Smooth muscle cell (in vitro differentiated cells): ENCODE measurements at regions not wholly inside any gene's neighbourhood (a gene's known extent, or its start where the extent isn't known, plus 50 kb on each side); places are given as distances from the start of the nearest gene placed in this dataset.

Source experiments
- DNase-seq: peaks from one replicate; lab custom pipeline; 2025; ENCODE audit not compliant: unreplicated experiment; lab: John Stamatoyannopoulos, UW
- H2AFZ ChIP-seq: fragments of 200-600 bp; sonication (generic); 2 replicates; pipeline ENCODE4 v1.6.0; 2016; ENCODE audit warnings: antibody characterized with exemption, low read depth, mild to moderate bottlenecking
- H3F3A ChIP-seq: fragments of 200-600 bp; sonication (generic); 2 replicates; pipeline ENCODE4 v1.6.0; 2017; ENCODE audit warnings: antibody characterized with exemption, low read depth
- H3K27ac ChIP-seq: fragments of 200-600 bp; sonication (generic); 2 replicates; pipeline ENCODE4 v1.5.1; 2016; ENCODE audit warnings: low read depth, mild to moderate bottlenecking
- H3K27me3 ChIP-seq: fragments of 200-600 bp; sonication (generic); 2 replicates; pipeline ENCODE4 v1.6.1; 2016; ENCODE audit warnings: low read depth, mild to moderate bottlenecking
- H3K36me3 ChIP-seq: fragments of 200-600 bp; sonication (generic); 2 replicates; pipeline ENCODE4 v1.5.1; 2016; ENCODE audit warnings: low read depth
- H3K4me1 ChIP-seq: fragments of 200-600 bp; sonication (generic); 2 replicates; pipeline ENCODE4 v1.5.1; 2016; ENCODE audit warnings: low read depth
- H3K4me2 ChIP-seq: fragments of 200-600 bp; sonication (generic); 2 replicates; pipeline ENCODE4 v1.6.0; 2016; ENCODE audit warnings: mild to moderate bottlenecking
- H3K4me3 ChIP-seq: fragments of 200-600 bp; sonication (generic); 2 replicates; pipeline ENCODE4 v1.5.1; 2016; ENCODE audit warnings: mild to moderate bottlenecking
- H3K79me2 ChIP-seq: fragments of 200-600 bp; sonication (generic); 2 replicates; pipeline ENCODE4 v1.6.0; 2016; ENCODE audit warnings: low read depth, mild to moderate bottlenecking
- H3K9ac ChIP-seq: fragments of 200-600 bp; sonication (generic); 2 replicates; pipeline ENCODE4 v1.6.0; 2016; ENCODE audit warnings: low read depth
- H3K9me3 ChIP-seq: fragments of 200-600 bp; sonication (generic); replicated peaks from 2 replicates; pipeline ENCODE4 v1.5.1; 2016; ENCODE audit warnings: low read depth
- H4K20me1 ChIP-seq: fragments of 200-600 bp; sonication (generic); 2 replicates; pipeline ENCODE4 v1.6.0; 2016; ENCODE audit warnings: low read depth
- WGBS: methylation state at CpG from one replicate; pipeline ENCODE4 v1.1.7; 2016; ENCODE audit warnings: low lambda C conversion rate; 5-methylcytosine and 5-hydroxymethylcytosine counted together
- TF ChIP-seq, protein P1 (sequence below): fragments of 200-600 bp; sonication (generic); IDR thresholded peaks from 2 replicates; pipeline ENCODE4 v1.5.1; 2017; ENCODE audit warnings: borderline replicate concordance, mild to moderate bottlenecking, antibody characterized with exemption; ENCODE audit not compliant: insufficient read depth, poor library complexity, severe bottlenecking

DNA sequence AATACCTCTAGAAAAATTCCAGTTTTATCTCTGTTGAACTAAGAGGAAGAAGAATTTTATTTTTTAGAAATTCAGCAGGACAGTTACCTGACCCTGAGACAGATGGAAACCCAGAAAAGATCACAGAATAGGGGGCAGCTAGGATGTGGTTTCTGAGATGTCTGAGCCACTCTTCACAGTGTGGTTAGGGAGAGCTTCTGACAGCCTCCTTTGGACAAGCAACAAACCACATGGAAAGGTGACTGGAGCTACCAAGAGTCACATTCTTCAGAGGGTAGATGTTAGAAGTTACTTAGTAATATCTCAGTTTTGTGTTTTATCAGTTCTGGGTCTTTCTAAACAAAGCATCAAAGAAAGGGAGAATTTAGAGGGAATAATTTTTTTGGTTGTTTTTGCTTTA, 117.3 kb upstream of the NAP1L1 start:
- Histone ChIP-seq H3K4me3 (no peak overlapping the region), H3K9me3 (no peaks in the 10 kb centered on the region), H2AFZ (no peak overlapping the region), H3K36me3 (no peaks in the 10 kb centered on the region), H4K20me1 (no peaks in the 10 kb centered on the region), H3K27ac (no peak overlapping the region), H3K4me2 (no peak overlapping the region), H3K79me2 (no peaks in the 10 kb centered on the region), H3K4me1 (no peaks in the 10 kb centered on the region), H3F3A (no peaks in the 10 kb centered on the region), H3K27me3 (no peaks in the 10 kb centered on the region), H3K9ac (no peak overlapping the region)
- TF ChIP-seq, protein P1, sequence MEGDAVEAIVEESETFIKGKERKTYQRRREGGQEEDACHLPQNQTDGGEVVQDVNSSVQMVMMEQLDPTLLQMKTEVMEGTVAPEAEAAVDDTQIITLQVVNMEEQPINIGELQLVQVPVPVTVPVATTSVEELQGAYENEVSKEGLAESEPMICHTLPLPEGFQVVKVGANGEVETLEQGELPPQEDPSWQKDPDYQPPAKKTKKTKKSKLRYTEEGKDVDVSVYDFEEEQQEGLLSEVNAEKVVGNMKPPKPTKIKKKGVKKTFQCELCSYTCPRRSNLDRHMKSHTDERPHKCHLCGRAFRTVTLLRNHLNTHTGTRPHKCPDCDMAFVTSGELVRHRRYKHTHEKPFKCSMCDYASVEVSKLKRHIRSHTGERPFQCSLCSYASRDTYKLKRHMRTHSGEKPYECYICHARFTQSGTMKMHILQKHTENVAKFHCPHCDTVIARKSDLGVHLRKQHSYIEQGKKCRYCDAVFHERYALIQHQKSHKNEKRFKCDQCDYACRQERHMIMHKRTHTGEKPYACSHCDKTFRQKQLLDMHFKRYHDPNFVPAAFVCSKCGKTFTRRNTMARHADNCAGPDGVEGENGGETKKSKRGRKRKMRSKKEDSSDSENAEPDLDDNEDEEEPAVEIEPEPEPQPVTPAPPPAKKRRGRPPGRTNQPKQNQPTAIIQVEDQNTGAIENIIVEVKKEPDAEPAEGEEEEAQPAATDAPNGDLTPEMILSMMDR: no peak
- no peak for DNase-seq

- no peaks in the 10 kb centered on the region for H3K27me3 ChIP-seq
Observed at GRCh38 chr12:76201316-76201715, 116.8 kb upstream of the NAP1L1 start.

DNA sequence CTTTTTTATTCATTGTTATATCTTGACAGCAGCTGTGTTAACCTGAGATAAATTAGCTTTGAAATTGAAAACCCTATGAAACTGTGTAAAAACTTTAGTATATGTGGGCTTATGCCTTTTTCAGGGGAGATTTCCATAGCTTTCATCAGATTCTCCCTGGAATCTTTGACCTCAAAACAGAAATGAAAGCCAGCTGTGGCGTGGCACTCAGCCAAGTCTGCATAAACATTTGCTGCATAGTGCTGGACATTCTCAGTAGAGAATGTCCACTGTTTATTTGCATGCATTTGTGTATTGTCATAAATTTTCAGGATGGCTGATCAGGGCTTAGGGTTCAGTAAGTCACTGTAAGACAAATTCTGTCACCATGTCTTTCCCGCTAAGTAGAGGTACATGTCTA, 115.3 kb upstream of the NAP1L1 start:
- 79% methylated on average over 2 of the region's 2 CpGs for WGBS
- no peaks in the 10 kb centered on the region for H3K9me3 ChIP-seq
- H3K4me3 ChIP-seq: no peak overlapping the region
- TF ChIP-seq, protein P1: no peak
- H2AFZ ChIP-seq: no peak overlapping the region
- H3K36me3 ChIP-seq: no peaks in the 10 kb centered on the region
- no peak overlapping the region for H3K4me2 ChIP-seq
- H3K4me1 ChIP-seq: no peaks in the 10 kb centered on the region
- H3F3A ChIP-seq: no peaks in the 10 kb centered on the region
- no peak for DNase-seq
- H3K27me3 ChIP-seq: no peaks in the 10 kb centered on the region
- no peaks in the 10 kb centered on the region for H3K79me2 ChIP-seq
- H4K20me1 ChIP-seq: no peaks in the 10 kb centered on the region
- no peak overlapping the region for H3K27ac ChIP-seq
- no peak overlapping the region for H3K9ac ChIP-seq

More at GRCh38 chr12:76201316-76201715, 116.8 kb upstream of the NAP1L1 start:
- Histone ChIP-seq H3K4me3 (no peak overlapping the region), H2AFZ (no peak overlapping the region), H3F3A (no peaks in the 10 kb centered on the region), H4K20me1 (no peaks in the 10 kb centered on the region), H3K4me1 (no peaks in the 10 kb centered on the region), H3K4me2 (no peak overlapping the region), H3K27ac (no peak overlapping the region), H3K36me3 (no peaks in the 10 kb centered on the region), H3K9me3 (no peaks in the 10 kb centered on the region), H3K79me2 (no peaks in the 10 kb centered on the region), H3K9ac (no peak overlapping the region)
- WGBS: 65% methylated on average over 2 of the region's 2 CpGs
- TF ChIP-seq, protein P1: no peak
- DNase-seq: no peak

DNA sequence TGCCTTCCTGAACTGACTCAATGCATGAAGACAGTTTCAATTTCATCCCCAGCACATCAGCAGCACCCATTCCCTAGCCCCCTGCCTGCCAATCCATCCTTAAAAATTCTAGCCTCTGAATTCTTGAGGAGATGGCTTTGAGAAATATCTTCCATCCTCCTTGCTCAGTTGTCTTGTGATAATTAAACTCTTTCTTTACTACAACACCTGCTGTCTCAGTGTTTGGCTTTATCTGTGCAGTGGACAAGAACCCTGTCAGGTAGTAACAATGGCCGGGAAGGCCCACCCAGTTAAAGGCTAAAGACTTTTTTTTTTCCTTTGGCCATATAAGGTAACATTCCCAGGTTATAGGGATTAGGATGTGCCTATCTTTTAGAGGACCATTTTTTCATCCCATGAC, 114.4 kb upstream of the NAP1L1 start:
- H3K4me3 ChIP-seq: no peak overlapping the region
- no peaks in the 10 kb centered on the region for H3K79me2 ChIP-seq
- no peak overlapping the region for H3K9ac ChIP-seq
- no peaks in the 10 kb centered on the region for H4K20me1 ChIP-seq
- H3K27ac ChIP-seq: no peak overlapping the region
- DNase-seq: no peak
- H3K9me3 ChIP-seq: no peaks in the 10 kb centered on the region
- 86% methylated on average over 1 of the region's 1 CpG for WGBS
- no peaks in the 10 kb centered on the region for H3K36me3 ChIP-seq
- no peak overlapping the region for H2AFZ ChIP-seq
- no peaks in the 10 kb centered on the region for H3K27me3 ChIP-seq
- no peaks in the 10 kb centered on the region for H3F3A ChIP-seq
- no peaks in the 10 kb centered on the region for H3K4me1 ChIP-seq
- no peak overlapping the region for H3K4me2 ChIP-seq
- TF ChIP-seq, protein P1: no peak
